ENCODE measurements at regions not wholly inside any gene's neighbourhood (a gene's known extent, or its start where the extent isn't known, plus 50 kb on each side); places are given as distances from the start of the nearest gene placed in this dataset.
"Not testable (repeated sequence)": the region's sequence is repeated elsewhere in the genome, so short reads cannot be mapped to it uniquely, and the experiment has no call there.

GRCh38 chr6:88499436-88499835, 333.3 kb upstream of the CNR1 start:
- no peak for TF ChIP-seq POLR2A (IDR thresholded peaks at IDR 0.05; ENCODE audit: extremely low read depth, insufficient read length)
- no peak for TF ChIP-seq MYC (IDR thresholded peaks at IDR 0.05; ENCODE audit: low read depth, low read length)
- no peak for TF ChIP-seq CTCF (IDR thresholded peaks at IDR 0.05; ENCODE audit: low read depth, low read length)
- no peak for TF ChIP-seq MAX (IDR thresholded peaks at IDR 0.05; ENCODE audit: low read depth, low read length)
- H3K4me3 ChIP-seq (ENCODE audit: low read depth, low read length) = no peak overlapping the region
- DNase-seq (ENCODE audit: low read depth) = no peak

- not testable (repeated sequence) for DNase-seq (ENCODE audit: low read depth); H3K4me3 ChIP-seq (ENCODE audit: low read depth, low read length)
Observed at GRCh38 chr6:88497403-88497802, 331.3 kb upstream of the CNR1 start.

GRCh38 chr6:88494401-88495140, 328.4 kb upstream of the CNR1 start:
- H3K4me3 ChIP-seq (ENCODE audit: low read depth, low read length) = no peak overlapping the region
- TF ChIP-seq MYC (IDR thresholded peaks at IDR 0.05; ENCODE audit: low read depth, low read length) = no peak
- TF ChIP-seq MAX (IDR thresholded peaks at IDR 0.05; ENCODE audit: low read depth, low read length) = no peak
- TF ChIP-seq POLR2A (IDR thresholded peaks at IDR 0.05; ENCODE audit: extremely low read depth, insufficient read length) = no peak
- TF ChIP-seq CTCF (IDR thresholded peaks at IDR 0.05; ENCODE audit: low read depth, low read length) = no peak
- DNase-seq (ENCODE audit: low read depth) = no peak

GRCh38 chr6:88493717-88494116, 327.6 kb upstream of the CNR1 start:
- H3K4me3 ChIP-seq (ENCODE audit: low read depth, low read length) = no peak overlapping the region
- no peak for DNase-seq (ENCODE audit: low read depth)
- no peak for TF ChIP-seq MYC (IDR thresholded peaks at IDR 0.05; ENCODE audit: low read depth, low read length)
- no peak for TF ChIP-seq POLR2A (IDR thresholded peaks at IDR 0.05; ENCODE audit: extremely low read depth, insufficient read length)
- no peak for TF ChIP-seq CTCF (IDR thresholded peaks at IDR 0.05; ENCODE audit: low read depth, low read length)
- TF ChIP-seq MAX (IDR thresholded peaks at IDR 0.05; ENCODE audit: low read depth, low read length) = no peak

GRCh38 chr6:88492824-88493223, 326.7 kb upstream of the CNR1 start:
- DNase-seq (ENCODE audit: low read depth) = peak; percentile 26
- TF ChIP-seq POLR2A (IDR thresholded peaks at IDR 0.05; ENCODE audit: extremely low read depth, insufficient read length) = no peak
- TF ChIP-seq CTCF (IDR thresholded peaks at IDR 0.05; ENCODE audit: low read depth, low read length) = peak; percentile 41

GRCh38 chr6:88492241-88492640, 326.1 kb upstream of the CNR1 start:
- no peak for DNase-seq (ENCODE audit: low read depth)
- TF ChIP-seq MAX (IDR thresholded peaks at IDR 0.05; ENCODE audit: low read depth, low read length) (no peak), CTCF (IDR thresholded peaks at IDR 0.05; ENCODE audit: low read depth, low read length) (no peak), MYC (IDR thresholded peaks at IDR 0.05; ENCODE audit: low read depth, low read length) (no peak), POLR2A (IDR thresholded peaks at IDR 0.05; ENCODE audit: extremely low read depth, insufficient read length) (no peak)

More at GRCh38 chr6:88492824-88493223, 326.7 kb upstream of the CNR1 start:
- H3K4me3 ChIP-seq (ENCODE audit: low read depth, low read length) = no peak overlapping the region

More at GRCh38 chr6:88492241-88492640, 326.1 kb upstream of the CNR1 start:
- H3K4me3 ChIP-seq (ENCODE audit: low read depth, low read length) = no peak overlapping the region
